Kasumi-1 (cell line): ENCODE measurements at regions not wholly inside any gene's neighbourhood (a gene's known extent, or its start where the extent isn't known, plus 50 kb on each side); places are given as distances from the start of the nearest gene placed in this dataset.
"Not testable (repeated sequence)": the region's sequence is repeated elsewhere in the genome, so short reads cannot be mapped to it uniquely, and the experiment has no call there.

ENCODE experiments used
- DNase-seq, 2 experiments: peaks; one replicate each; lab custom pipeline; 2025; lab: John Stamatoyannopoulos, UW

GRCh38 chr6:112513175-112513574, 166.0 kb downstream of the RFPL4B start:
- DNase-seq = no peak

GRCh38 chr6:112522587-112522986, 175.5 kb downstream of the RFPL4B start:
- DNase-seq = no peak

GRCh38 chr6:112524071-112524470, 176.9 kb downstream of the RFPL4B start:
- no peak for DNase-seq

GRCh38 chr6:112525749-112526148, 178.6 kb downstream of the RFPL4B start:
- no peak for DNase-seq

- DNase-seq = no peak
Observed at GRCh38 chr6:112526594-112526993, 179.5 kb downstream of the RFPL4B start.

- DNase-seq = not testable (repeated sequence)
Observed at GRCh38 chr6:112528306-112528705, 181.2 kb downstream of the RFPL4B start.

- no peak for DNase-seq
Observed at GRCh38 chr6:112535816-112536215, 188.7 kb downstream of the RFPL4B start.

- DNase-seq = no peak
Observed at GRCh38 chr6:112539355-112539754, 192.2 kb downstream of the RFPL4B start.

- DNase-seq = not testable (repeated sequence)
Observed at GRCh38 chr6:112541847-112542246, 194.7 kb downstream of the RFPL4B start.

- not testable (repeated sequence) for DNase-seq
Observed at GRCh38 chr6:112547321-112548085, 200.4 kb downstream of the RFPL4B start.

- no peak for DNase-seq
Observed at GRCh38 chr6:112549749-112550148, 202.6 kb downstream of the RFPL4B start.

- no peak for DNase-seq
Observed at GRCh38 chr6:112557435-112557834, 210.3 kb downstream of the RFPL4B start.

- DNase-seq = no peak
Observed at GRCh38 chr6:112557961-112558360, 210.8 kb downstream of the RFPL4B start.

GRCh38 chr6:112560651-112561050, 213.5 kb downstream of the RFPL4B start:
- no peak for DNase-seq

- DNase-seq = no peak
Observed at GRCh38 chr6:112562301-112563231, 215.4 kb downstream of the RFPL4B start.

GRCh38 chr6:112563368-112563767, 216.2 kb downstream of the RFPL4B start:
- DNase-seq = no peak

GRCh38 chr6:112568066-112568465, 220.9 kb downstream of the RFPL4B start:
- no peak for DNase-seq

- DNase-seq = no peak
Observed at GRCh38 chr6:112571488-112572270, 224.5 kb downstream of the RFPL4B start.

- DNase-seq = no peak
Observed at GRCh38 chr6:112574190-112574589, 227.1 kb downstream of the RFPL4B start.

GRCh38 chr6:112575309-112575834, 228.2 kb downstream of the RFPL4B start:
- DNase-seq = no peak

- no peak for DNase-seq
Observed at GRCh38 chr6:112576423-112576822, 229.3 kb downstream of the RFPL4B start.

- peak in 1 of 2 experiments; percentile 6 for DNase-seq
Observed at GRCh38 chr6:112579601-112580000, 232.5 kb downstream of the RFPL4B start.
